ENCODE measurements at regions not wholly inside any gene's neighbourhood (a gene's known extent, or its start where the extent isn't known, plus 50 kb on each side); places are given as distances from the start of the nearest gene placed in this dataset.

GRCh38 chr2:220779931-220780330 is 792.2 kb downstream of the EPHA4 start:
- TF ChIP-seq, protein P1, sequence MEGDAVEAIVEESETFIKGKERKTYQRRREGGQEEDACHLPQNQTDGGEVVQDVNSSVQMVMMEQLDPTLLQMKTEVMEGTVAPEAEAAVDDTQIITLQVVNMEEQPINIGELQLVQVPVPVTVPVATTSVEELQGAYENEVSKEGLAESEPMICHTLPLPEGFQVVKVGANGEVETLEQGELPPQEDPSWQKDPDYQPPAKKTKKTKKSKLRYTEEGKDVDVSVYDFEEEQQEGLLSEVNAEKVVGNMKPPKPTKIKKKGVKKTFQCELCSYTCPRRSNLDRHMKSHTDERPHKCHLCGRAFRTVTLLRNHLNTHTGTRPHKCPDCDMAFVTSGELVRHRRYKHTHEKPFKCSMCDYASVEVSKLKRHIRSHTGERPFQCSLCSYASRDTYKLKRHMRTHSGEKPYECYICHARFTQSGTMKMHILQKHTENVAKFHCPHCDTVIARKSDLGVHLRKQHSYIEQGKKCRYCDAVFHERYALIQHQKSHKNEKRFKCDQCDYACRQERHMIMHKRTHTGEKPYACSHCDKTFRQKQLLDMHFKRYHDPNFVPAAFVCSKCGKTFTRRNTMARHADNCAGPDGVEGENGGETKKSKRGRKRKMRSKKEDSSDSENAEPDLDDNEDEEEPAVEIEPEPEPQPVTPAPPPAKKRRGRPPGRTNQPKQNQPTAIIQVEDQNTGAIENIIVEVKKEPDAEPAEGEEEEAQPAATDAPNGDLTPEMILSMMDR (IDR thresholded peaks at IDR 0.05; ENCODE audit: low read length): no peak
- no peak for TF ChIP-seq EZH2 (IDR thresholded peaks at IDR 0.05; ENCODE audit: borderline replicate concordance, low read length)

Data from OCI-LY1 (cell line).